CD4-positive, alpha-beta memory T cell (primary cell): ENCODE measurements at regions not wholly inside any gene's neighbourhood (a gene's known extent, or its start where the extent isn't known, plus 50 kb on each side); places are given as distances from the start of the nearest gene placed in this dataset.

Experiments
- CTCF ChIA-PET: fragments of 350-600 bp; sonication (Branson Sonifier 250); formaldehyde crosslinking; loops from one replicate; lab custom pipeline; 2021; ENCODE audit warnings: inconsistent platforms; ENCODE audit not compliant: partially characterized antibody; lab: Charles Lee
- POLR2A ChIA-PET: fragments of 350-600 bp; sonication (Branson Sonifier 250); formaldehyde crosslinking; loops from one replicate; lab custom pipeline; 2021; ENCODE audit not compliant: partially characterized antibody; lab: Charles Lee
- DNase-seq, 5 donors: peaks; one replicate each; pipeline versions ENCODE4 v3.0.0 to v3.0.0-alpha.2; 2020 to 2022; ENCODE audit warnings: mixed read lengths in 1 of 5
- H3K27ac ChIP-seq: one replicate; pipeline ENCODE4 v1.7.0; 2013; ENCODE audit warnings: low read depth, low read length
- H3K27me3 ChIP-seq: 2 replicates; pipeline ENCODE4 v1.7.0; 2013; ENCODE audit warnings: mild to moderate bottlenecking, low read length, moderate library complexity; ENCODE audit not compliant: insufficient read depth
- H3K36me3 ChIP-seq: 2 replicates; pipeline ENCODE4 v1.7.0; 2013; ENCODE audit warnings: mild to moderate bottlenecking, low read length, moderate library complexity; ENCODE audit not compliant: insufficient read depth
- H3K4me1 ChIP-seq: 2 replicates; pipeline ENCODE4 v1.7.0; 2013; ENCODE audit warnings: mild to moderate bottlenecking, low read length, moderate library complexity; ENCODE audit not compliant: insufficient read depth
- H3K4me3 ChIP-seq, 2 donors: one replicate each; pipeline ENCODE4 v1.7.0; 2013; ENCODE audit warnings: low read length in 2 of 2, mild to moderate bottlenecking in 1 of 2
- H3K9me3 ChIP-seq, 2 donors: one replicate each; pipeline ENCODE4 v1.7.0; 2013; ENCODE audit warnings: low read length in 2 of 2, control low read depth in 1 of 2; ENCODE audit not compliant: control insufficient read depth in 1 of 2
- H3K27ac Mint-ChIP-seq, 7 donors: one replicate each; pipeline ENCODE4 v1.8.0; 2020 to 2021; ENCODE audit warnings: mixed read lengths in 7 of 7, mild to moderate bottlenecking in 6 of 7, inconsistent platforms in 3 of 7, moderate library complexity in 3 of 7
- H3K27me3 Mint-ChIP-seq, 2 donors: one replicate each; pipeline ENCODE4 v1.8.0; 2020 to 2021; ENCODE audit warnings: mixed read lengths in 2 of 2
- H3K36me3 Mint-ChIP-seq, 2 donors: one replicate each; pipeline ENCODE4 v1.8.0; 2020 to 2021; ENCODE audit warnings: mixed read lengths in 2 of 2, inconsistent platforms in 1 of 2, mild to moderate bottlenecking in 1 of 2
- H3K4me1 Mint-ChIP-seq, 4 donors: one replicate each; pipeline ENCODE4 v1.8.0; 2020 to 2021; ENCODE audit warnings: mixed read lengths in 4 of 4, mild to moderate bottlenecking in 1 of 4
- H3K4me3 Mint-ChIP-seq, 8 donors: one replicate each; pipeline ENCODE4 v1.8.0; 2020 to 2021; ENCODE audit warnings: mixed read lengths in 8 of 8, mild to moderate bottlenecking in 7 of 8, moderate library complexity in 6 of 8, inconsistent platforms in 3 of 8
- H3K9me3 Mint-ChIP-seq, 8 donors: one replicate each; pipeline ENCODE4 v1.8.0; 2020 to 2021; ENCODE audit warnings: mixed read lengths in 8 of 8, mild to moderate bottlenecking in 5 of 8, inconsistent platforms in 3 of 8, moderate library complexity in 1 of 8
- intact Hi-C: fragments of 100-400 bp; cut with micrococcal nuclease; formaldehyde crosslinking; loops from one replicate; pipeline ENCODE4 v1.15.1; 2023

DNA sequence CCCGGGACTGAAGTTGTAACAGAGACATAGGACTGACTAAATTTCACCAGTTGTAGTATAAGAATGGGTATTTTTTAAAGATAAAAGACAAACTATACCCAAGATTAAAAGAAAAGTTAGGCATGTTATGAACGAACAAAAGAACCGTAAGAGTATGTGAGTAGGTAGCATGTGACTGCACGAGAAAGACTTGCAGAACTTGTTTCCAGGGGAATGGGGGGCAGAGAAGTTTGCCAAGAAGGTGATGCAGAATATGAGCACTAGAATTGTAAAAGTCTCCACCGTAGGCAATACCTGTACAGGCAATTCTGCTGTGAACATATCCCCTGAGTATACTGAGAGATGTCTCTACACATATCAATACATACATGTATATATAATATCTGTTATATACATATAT, 614.7 kb downstream of the PRELID2 start:
- Mint-ChIP-seq H3K4me3 (no peak overlapping the region), H3K36me3 (no peaks in the 10 kb centered on the region), H3K4me1 (no peaks in the 10 kb centered on the region), H3K9me3 (peaks cover 0 to 3% (median under 1%) of the 10 kb centered on the region in 8 donors), H3K27me3 (no peaks in the 10 kb centered on the region), H3K27ac (no peak overlapping the region)
- no peaks in the 10 kb centered on the region for H3K27me3 ChIP-seq
- no peak overlapping the region for H3K27ac ChIP-seq
- no peaks in the 10 kb centered on the region for H3K4me1 ChIP-seq
- ChIA-PET POLR2A (no interaction called here), CTCF (no interaction called here)
- no peak overlapping the region for H3K4me3 ChIP-seq
- no peaks in the 10 kb centered on the region for H3K36me3 ChIP-seq
- no peaks in the 10 kb centered on the region for H3K9me3 ChIP-seq
- intact Hi-C loops = no loop called here
- DNase-seq = no peak

DNA sequence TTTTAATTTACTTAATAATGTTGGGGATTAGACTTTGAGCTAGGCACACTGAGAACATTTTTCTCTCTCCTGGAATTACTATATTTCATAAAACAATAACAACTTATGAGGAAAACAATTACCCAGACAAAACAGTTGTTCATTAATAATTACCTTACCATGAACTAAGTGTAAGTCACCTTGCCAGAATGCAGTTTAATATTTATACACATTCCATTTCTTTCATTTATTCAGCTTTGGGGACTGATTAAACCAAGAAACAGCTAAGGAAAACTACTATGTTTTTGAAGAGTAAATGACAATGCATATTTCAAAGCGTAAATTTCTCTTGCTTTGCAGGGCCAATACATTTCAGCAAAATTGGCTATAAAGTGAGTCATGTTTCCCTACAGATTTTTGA, 616.2 kb downstream of the PRELID2 start:
- DNase-seq = no peak
- no peaks in the 10 kb centered on the region for H3K36me3 Mint-ChIP-seq

DNA sequence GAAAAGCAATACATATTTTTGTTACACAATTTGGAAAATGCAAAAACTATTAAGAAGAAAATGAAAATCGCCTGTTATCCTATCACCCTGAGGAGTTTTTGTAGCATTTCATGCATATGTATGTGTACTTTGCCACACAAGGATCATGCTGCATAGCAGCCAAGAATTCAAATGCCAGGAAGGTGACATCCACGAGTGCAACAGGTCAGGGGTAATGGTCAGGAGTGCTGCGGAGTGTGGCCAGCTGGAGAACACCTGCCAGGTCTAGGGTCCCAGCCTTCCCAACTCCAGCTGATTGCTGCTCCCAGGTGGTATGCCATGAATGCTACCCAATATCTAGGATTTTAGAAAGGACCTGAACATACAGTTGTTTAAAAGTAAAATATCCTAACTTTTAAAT, 617.1 kb downstream of the PRELID2 start:
- H3K9me3 Mint-ChIP-seq = peaks cover under 1 to 13% (median 4%) of the 10 kb centered on the region in 8 donors
- no peak overlapping the region for H3K4me3 Mint-ChIP-seq
- no peak overlapping the region for H3K27ac Mint-ChIP-seq
- H3K27me3 ChIP-seq = no peaks in the 10 kb centered on the region
- ChIA-PET CTCF (no interaction called here), POLR2A (no interaction called here)
- no peak overlapping the region for H3K4me3 ChIP-seq
- no peaks in the 10 kb centered on the region for H3K36me3 ChIP-seq
- H3K4me1 ChIP-seq = no peaks in the 10 kb centered on the region
- no peaks in the 10 kb centered on the region for H3K9me3 ChIP-seq
- no peaks in the 10 kb centered on the region for H3K27me3 Mint-ChIP-seq
- no peaks in the 10 kb centered on the region for H3K36me3 Mint-ChIP-seq
- intact Hi-C loops = no loop called here
- no peak overlapping the region for H3K27ac ChIP-seq
- no peak for DNase-seq
- no peaks in the 10 kb centered on the region for H3K4me1 Mint-ChIP-seq

More for the DNA sequence above, 616.2 kb downstream of the PRELID2 start:
- no peaks in the 10 kb centered on the region for H3K27me3 Mint-ChIP-seq
- Histone ChIP-seq H3K4me3 (no peak overlapping the region), H3K36me3 (no peaks in the 10 kb centered on the region), H3K27ac (no peak overlapping the region), H3K27me3 (no peaks in the 10 kb centered on the region), H3K9me3 (no peaks in the 10 kb centered on the region), H3K4me1 (no peaks in the 10 kb centered on the region)
- H3K4me1 Mint-ChIP-seq = no peaks in the 10 kb centered on the region
- POLR2A ChIA-PET = no interaction called here
- H3K27ac Mint-ChIP-seq = no peak overlapping the region
- peaks cover 0 to 8% (median 3%) of the 10 kb centered on the region in 8 donors for H3K9me3 Mint-ChIP-seq
- intact Hi-C loops = no loop called here
- CTCF ChIA-PET = no interaction called here
- no peak overlapping the region for H3K4me3 Mint-ChIP-seq

- Mint-ChIP-seq H3K27me3 (no peaks in the 10 kb centered on the region), H3K4me3 (no peak overlapping the region), H3K36me3 (no peaks in the 10 kb centered on the region), H3K27ac (no peak overlapping the region), H3K9me3 (peaks cover 8 to 29% (median 12%) of the 10 kb centered on the region in 8 donors), H3K4me1 (no peaks in the 10 kb centered on the region)
- H3K4me1 ChIP-seq = no peaks in the 10 kb centered on the region
- intact Hi-C loops = no loop called here
- H3K4me3 ChIP-seq = no peak overlapping the region
- no peaks in the 10 kb centered on the region for H3K9me3 ChIP-seq
- ChIA-PET CTCF (no interaction called here), POLR2A (no interaction called here)
- no peaks in the 10 kb centered on the region for H3K36me3 ChIP-seq
- DNase-seq = no peak
- H3K27me3 ChIP-seq = no peaks in the 10 kb centered on the region
- no peak overlapping the region for H3K27ac ChIP-seq
Observed at GRCh38 chr5:145210020-145210419, 625.1 kb downstream of the PRELID2 start.

- intact Hi-C loops = no loop called here
- Histone ChIP-seq H3K36me3 (no peaks in the 10 kb centered on the region), H3K9me3 (no peaks in the 10 kb centered on the region), H3K4me1 (no peaks in the 10 kb centered on the region), H3K27me3 (no peaks in the 10 kb centered on the region), H3K27ac (no peak overlapping the region), H3K4me3 (no peak overlapping the region)
- ChIA-PET CTCF (no interaction called here), POLR2A (no interaction called here)
- no peaks in the 10 kb centered on the region for H3K4me1 Mint-ChIP-seq
- peaks cover 3 to 14% (median 9%) of the 10 kb centered on the region in 8 donors for H3K9me3 Mint-ChIP-seq
- no peak overlapping the region for H3K27ac Mint-ChIP-seq
- no peak overlapping the region for H3K4me3 Mint-ChIP-seq
- H3K36me3 Mint-ChIP-seq = no peaks in the 10 kb centered on the region
- no peak for DNase-seq
- H3K27me3 Mint-ChIP-seq = no peaks in the 10 kb centered on the region
Observed at GRCh38 chr5:145205546-145205945, 629.6 kb downstream of the PRELID2 start.

GRCh38 chr5:145204743-145205142, 630.4 kb downstream of the PRELID2 start:
- Mint-ChIP-seq H3K4me1 (no peaks in the 10 kb centered on the region), H3K27me3 (no peaks in the 10 kb centered on the region), H3K27ac (no peak overlapping the region), H3K4me3 (no peak overlapping the region), H3K36me3 (no peaks in the 10 kb centered on the region), H3K9me3 (peaks cover 3 to 14% (median 8%) of the 10 kb centered on the region in 8 donors)
- intact Hi-C loops = no loop called here
- no peak for DNase-seq
- H3K27ac ChIP-seq = no peak overlapping the region
- H3K36me3 ChIP-seq = no peaks in the 10 kb centered on the region
- POLR2A ChIA-PET = no interaction called here
- CTCF ChIA-PET = no interaction called here
- H3K27me3 ChIP-seq = no peaks in the 10 kb centered on the region
- no peak overlapping the region for H3K4me3 ChIP-seq
- no peaks in the 10 kb centered on the region for H3K4me1 ChIP-seq
- H3K9me3 ChIP-seq = no peaks in the 10 kb centered on the region

DNA sequence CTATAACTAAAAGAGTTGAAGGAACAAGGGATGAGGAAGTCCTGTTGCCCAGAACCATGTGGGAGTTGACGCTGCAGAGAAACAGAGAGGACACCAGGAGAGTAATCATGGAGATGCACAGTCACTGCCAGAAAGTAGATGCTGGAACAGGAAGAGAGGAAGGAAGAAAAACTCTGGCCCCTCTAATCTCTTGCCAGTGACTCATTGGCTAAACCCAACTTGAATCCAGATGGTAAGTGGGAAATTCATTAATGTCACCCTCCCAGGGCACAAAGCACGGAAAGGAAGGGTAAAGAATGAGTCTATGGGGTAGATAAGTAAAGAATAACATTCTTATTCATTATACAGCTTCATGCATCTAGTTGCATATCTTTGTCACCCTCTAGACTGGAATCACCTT, 631.9 kb downstream of the PRELID2 start:
- Histone ChIP-seq H3K27ac (no peak overlapping the region), H3K4me1 (no peaks in the 10 kb centered on the region), H3K27me3 (no peaks in the 10 kb centered on the region), H3K36me3 (no peaks in the 10 kb centered on the region), H3K4me3 (no peak overlapping the region), H3K9me3 (no peaks in the 10 kb centered on the region)
- Mint-ChIP-seq H3K36me3 (no peaks in the 10 kb centered on the region), H3K27ac (no peak overlapping the region), H3K4me1 (no peaks in the 10 kb centered on the region), H3K4me3 (no peak overlapping the region), H3K9me3 (peaks cover 3 to 13% (median 6%) of the 10 kb centered on the region in 8 donors), H3K27me3 (no peaks in the 10 kb centered on the region)
- intact Hi-C loops = no loop called here
- ChIA-PET CTCF (no interaction called here), POLR2A (no interaction called here)
- no peak for DNase-seq
